Fibroblast of lung (primary cell): ENCODE measurements at regions not wholly inside any gene's neighbourhood (a gene's known extent, or its start where the extent isn't known, plus 50 kb on each side); places are given as distances from the start of the nearest gene placed in this dataset.

ENCODE experiments used
- DNase-seq, 2 donors: peaks; one replicate each; pipeline versions ENCODE4 v3.0.0 to v3.0.0-alpha.2; 2010; ENCODE audit warnings: low read depth in 2 of 2
- H2AFZ ChIP-seq: 2 replicates; pipeline ENCODE4 v1.5.1; 2012; ENCODE audit warnings: low read length, control low read depth, inconsistent platforms
- H3K27ac ChIP-seq: 2 replicates; pipeline ENCODE4 v1.5.1; 2011; ENCODE audit warnings: low read length, control low read depth; ENCODE audit not compliant: insufficient read depth
- H3K27me3 ChIP-seq: 2 replicates; pipeline ENCODE4 v1.5.1; 2011; ENCODE audit warnings: mild to moderate bottlenecking, low read length; ENCODE audit not compliant: control insufficient read depth, insufficient read depth
- H3K36me3 ChIP-seq: 2 replicates; pipeline ENCODE4 v1.5.1; 2011; ENCODE audit warnings: low read length; ENCODE audit not compliant: control insufficient read depth, insufficient read depth
- H3K4me1 ChIP-seq: 2 replicates; pipeline ENCODE4 v1.5.1; 2011; ENCODE audit warnings: low read length; ENCODE audit not compliant: control insufficient read depth, insufficient read depth; ENCODE audit errors: extremely low read depth
- H3K4me2 ChIP-seq: 2 replicates; pipeline ENCODE4 v1.5.1; 2011; ENCODE audit warnings: low read length, control low read depth; ENCODE audit not compliant: insufficient read depth; ENCODE audit errors: extremely low read depth
- H3K4me3 ChIP-seq, 4 experiments: fragments of 200-600 bp in 1 of 4; sonication (generic) in 1 of 4; replicated peaks in 1 of 4; 2 replicates each; pipeline ENCODE4 v1.5.1; 2011 to 2016; ENCODE audit warnings: low read length in 4 of 4, low read depth in 3 of 4, mild to moderate bottlenecking in 3 of 4, control low read depth in 2 of 4, inconsistent platforms in 1 of 4, mixed read lengths in 1 of 4; ENCODE audit not compliant: insufficient read depth in 1 of 4; ENCODE audit errors: control extremely low read depth in 1 of 4
- H3K79me2 ChIP-seq: 2 replicates; pipeline ENCODE4 v1.5.1; 2012; ENCODE audit warnings: mild to moderate bottlenecking, low read length, inconsistent platforms; ENCODE audit not compliant: control insufficient read depth, insufficient read depth
- H3K9ac ChIP-seq: 2 replicates; pipeline ENCODE4 v1.5.1; 2011; ENCODE audit warnings: mild to moderate bottlenecking, low read length, control low read depth; ENCODE audit not compliant: insufficient read depth
- H3K9me3 ChIP-seq: 2 replicates; pipeline ENCODE4 v1.5.1; 2012; ENCODE audit warnings: low read depth, low read length; ENCODE audit not compliant: control insufficient read depth, insufficient read depth
- H4K20me1 ChIP-seq: 2 replicates; pipeline ENCODE4 v1.5.1; 2011; ENCODE audit warnings: low read length; ENCODE audit not compliant: control insufficient read depth, insufficient read depth; ENCODE audit errors: extremely low read depth
- EZH2 ChIP-seq: IDR thresholded peaks from 2 replicates; pipeline ENCODE4 v1.5.1; 2012; ENCODE audit warnings: low read length, control low read depth, mild to moderate bottlenecking; ENCODE audit errors: missing control alignments
- TF ChIP-seq, protein P1 (sequence below), 2 donors: IDR thresholded peaks in 1 of 2; conservative IDR thresholded peaks in 1 of 2; 1 replicate in 1 of 2; 2 replicates in 1 of 2; pipeline ENCODE4 v1.5.1; 2011 to 2012; ENCODE audit warnings: low read length in 2 of 2, control low read depth in 1 of 2, inconsistent platforms in 1 of 2, low read depth in 1 of 2, mild to moderate bottlenecking in 1 of 2

DNA sequence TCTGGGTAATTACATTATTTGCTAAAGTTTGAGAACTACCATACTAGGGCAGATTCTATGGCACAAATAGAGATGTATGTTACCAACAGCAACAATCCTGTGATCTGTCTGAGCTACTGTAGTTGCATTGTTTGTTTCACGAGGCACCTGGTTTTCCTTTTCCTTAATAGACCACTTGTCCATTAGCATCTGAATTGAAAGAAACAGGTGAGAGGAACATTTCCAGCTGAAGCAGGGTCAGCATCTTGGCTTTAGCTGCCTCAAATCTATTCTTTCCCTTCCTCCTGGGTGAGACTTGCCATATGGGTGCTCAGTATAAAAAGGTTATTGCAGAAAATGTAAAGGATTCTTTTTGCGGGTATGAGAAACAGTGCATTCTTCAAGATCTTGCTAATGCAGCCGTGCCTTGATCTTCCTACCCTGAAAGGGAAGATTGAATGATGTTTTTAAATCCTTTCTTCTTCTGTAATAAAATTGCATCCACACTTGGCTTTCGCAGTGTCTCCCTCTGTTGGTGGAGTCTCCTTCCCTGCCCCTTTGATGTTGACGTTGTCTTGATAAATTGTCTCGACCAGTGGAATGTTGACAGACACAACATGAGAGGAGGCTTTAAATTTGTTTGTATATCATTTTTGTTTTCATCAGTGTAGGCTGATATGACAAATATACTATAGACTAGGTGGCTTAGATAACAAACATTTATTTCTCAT, 118.0 kb upstream of the BRINP1 start:
- no peaks in the 10 kb centered on the region for H3K27me3 ChIP-seq
- H3K9me3 ChIP-seq, result no peaks in the 10 kb centered on the region
- H4K20me1 ChIP-seq, result no peaks in the 10 kb centered on the region
- H3K4me2 ChIP-seq, result no peak overlapping the region
- H3K4me3 ChIP-seq, result no peak overlapping the region
- no peak for DNase-seq
- TF ChIP-seq EZH2, result no peak
- TF ChIP-seq, protein P1, sequence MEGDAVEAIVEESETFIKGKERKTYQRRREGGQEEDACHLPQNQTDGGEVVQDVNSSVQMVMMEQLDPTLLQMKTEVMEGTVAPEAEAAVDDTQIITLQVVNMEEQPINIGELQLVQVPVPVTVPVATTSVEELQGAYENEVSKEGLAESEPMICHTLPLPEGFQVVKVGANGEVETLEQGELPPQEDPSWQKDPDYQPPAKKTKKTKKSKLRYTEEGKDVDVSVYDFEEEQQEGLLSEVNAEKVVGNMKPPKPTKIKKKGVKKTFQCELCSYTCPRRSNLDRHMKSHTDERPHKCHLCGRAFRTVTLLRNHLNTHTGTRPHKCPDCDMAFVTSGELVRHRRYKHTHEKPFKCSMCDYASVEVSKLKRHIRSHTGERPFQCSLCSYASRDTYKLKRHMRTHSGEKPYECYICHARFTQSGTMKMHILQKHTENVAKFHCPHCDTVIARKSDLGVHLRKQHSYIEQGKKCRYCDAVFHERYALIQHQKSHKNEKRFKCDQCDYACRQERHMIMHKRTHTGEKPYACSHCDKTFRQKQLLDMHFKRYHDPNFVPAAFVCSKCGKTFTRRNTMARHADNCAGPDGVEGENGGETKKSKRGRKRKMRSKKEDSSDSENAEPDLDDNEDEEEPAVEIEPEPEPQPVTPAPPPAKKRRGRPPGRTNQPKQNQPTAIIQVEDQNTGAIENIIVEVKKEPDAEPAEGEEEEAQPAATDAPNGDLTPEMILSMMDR (conservative IDR thresholded peaks at IDR 0.05 in 1 of 2, IDR thresholded peaks at IDR 0.05 in 1 of 2; ENCODE audit: low read depth in 1 of 2, low read length in 2 of 2), result no peak
- H2AFZ ChIP-seq, result no peak overlapping the region
- H3K4me1 ChIP-seq, result no peaks in the 10 kb centered on the region
- no peaks in the 10 kb centered on the region for H3K79me2 ChIP-seq
- H3K36me3 ChIP-seq, result no peaks in the 10 kb centered on the region
- no peak overlapping the region for H3K9ac ChIP-seq
- no peak overlapping the region for H3K27ac ChIP-seq

DNA sequence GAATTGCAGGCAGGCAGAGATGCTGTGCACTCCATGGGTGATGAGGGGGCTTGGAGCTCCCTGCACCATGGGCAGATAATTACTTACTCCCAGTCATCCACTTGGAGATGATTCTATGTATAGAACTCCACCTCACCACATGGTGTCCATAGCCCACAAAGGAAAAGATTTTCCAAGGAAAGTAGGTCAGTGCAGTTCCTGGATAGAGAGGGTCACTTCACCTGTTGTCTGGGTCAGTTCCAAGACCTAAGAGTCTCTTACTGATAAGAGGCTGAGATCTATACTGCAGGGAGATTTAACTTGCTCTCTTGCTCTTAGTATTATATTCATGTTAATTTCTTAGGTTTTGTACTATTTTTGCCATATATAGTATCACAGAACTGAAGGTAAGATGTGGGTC, 113.9 kb upstream of the BRINP1 start:
- Histone ChIP-seq H3K27ac (no peak overlapping the region), H3K4me3 (no peak overlapping the region), H2AFZ (no peak overlapping the region), H3K4me2 (no peak overlapping the region), H3K4me1 (no peaks in the 10 kb centered on the region), H3K79me2 (no peaks in the 10 kb centered on the region), H3K27me3 (no peaks in the 10 kb centered on the region), H3K36me3 (no peaks in the 10 kb centered on the region), H3K9me3 (no peaks in the 10 kb centered on the region), H3K9ac (no peak overlapping the region), H4K20me1 (no peaks in the 10 kb centered on the region)
- no peak for DNase-seq
- TF ChIP-seq, protein P1 (conservative IDR thresholded peaks at IDR 0.05 in 1 of 2, IDR thresholded peaks at IDR 0.05 in 1 of 2; ENCODE audit: low read depth in 1 of 2, low read length in 2 of 2), result no peak
- TF ChIP-seq EZH2, result no peak

DNA sequence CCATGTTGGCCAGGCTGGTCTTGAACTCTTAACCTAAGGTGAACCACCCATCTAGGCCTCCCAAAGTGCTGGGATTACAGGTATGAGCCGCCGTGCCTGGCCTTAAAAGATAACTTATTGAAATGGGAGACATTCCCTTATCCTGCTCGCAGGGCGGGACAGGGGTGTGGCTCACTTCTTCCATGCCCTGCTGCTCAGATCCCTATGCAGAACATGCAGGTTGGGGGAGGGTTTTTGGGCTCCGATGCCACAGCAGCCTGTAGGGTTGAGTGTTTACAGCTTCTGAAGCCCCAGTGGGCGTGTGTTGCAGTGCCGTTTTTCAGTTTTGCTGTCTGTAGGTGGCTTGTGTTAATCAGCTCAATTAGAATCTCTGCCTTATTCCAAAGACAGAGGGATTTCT, 108.0 kb upstream of the BRINP1 start:
- no peaks in the 10 kb centered on the region for H3K79me2 ChIP-seq
- H4K20me1 ChIP-seq, result no peaks in the 10 kb centered on the region
- H2AFZ ChIP-seq, result no peak overlapping the region
- no peaks in the 10 kb centered on the region for H3K36me3 ChIP-seq
- TF ChIP-seq EZH2, result no peak
- TF ChIP-seq, protein P1 (conservative IDR thresholded peaks at IDR 0.05 in 1 of 2, IDR thresholded peaks at IDR 0.05 in 1 of 2; ENCODE audit: low read depth in 1 of 2, low read length in 2 of 2), result no peak
- no peak overlapping the region for H3K4me3 ChIP-seq
- no peak overlapping the region for H3K4me2 ChIP-seq
- no peak for DNase-seq
- no peaks in the 10 kb centered on the region for H3K4me1 ChIP-seq
- H3K27me3 ChIP-seq, result no peaks in the 10 kb centered on the region
- no peak overlapping the region for H3K27ac ChIP-seq
- no peaks in the 10 kb centered on the region for H3K9me3 ChIP-seq
- no peak overlapping the region for H3K9ac ChIP-seq
